Nephron (organoid): ENCODE measurements at regions not wholly inside any gene's neighbourhood (a gene's known extent, or its start where the extent isn't known, plus 50 kb on each side); places are given as distances from the start of the nearest gene placed in this dataset.
A peak's percentile ranks its signal among the peaks of the same experiment; 100 is the strongest.

ENCODE experiments used
- H3K27ac Mint-ChIP-seq, 3 experiments: 2 replicates each; pipeline ENCODE4 v1.8.0; 2020; ENCODE audit warnings: mixed read lengths in 3 of 3, mild to moderate bottlenecking in 2 of 3, moderate library complexity in 1 of 3
- H3K27me3 Mint-ChIP-seq: 2 replicates; pipeline ENCODE4 v1.8.0; 2021; ENCODE audit warnings: low read depth, mild to moderate bottlenecking, moderate library complexity, mixed read lengths
- H3K36me3 Mint-ChIP-seq: 2 replicates; pipeline ENCODE4 v1.8.0; 2020; ENCODE audit warnings: low read depth, mixed read lengths
- H3K4me1 Mint-ChIP-seq: 2 replicates; pipeline ENCODE4 v1.8.0; 2020; ENCODE audit warnings: mixed read lengths
- H3K4me3 Mint-ChIP-seq, 3 experiments: 2 replicates each; pipeline ENCODE4 v1.8.0; 2020; ENCODE audit warnings: mild to moderate bottlenecking in 3 of 3, mixed read lengths in 3 of 3, moderate library complexity in 2 of 3
- H3K9me3 Mint-ChIP-seq: 2 replicates; pipeline ENCODE4 v1.8.0; 2020; ENCODE audit warnings: mixed read lengths
- TF ChIP-seq, protein P1 (sequence below), 3 experiments: fragments of 200-600 bp; sonication (generic); IDR thresholded peaks; one replicate each; pipeline ENCODE4 v1.5.0; 2021; ENCODE audit warnings: antibody characterized with exemption in 3 of 3; ENCODE audit not compliant: unreplicated experiment in 3 of 3

DNA sequence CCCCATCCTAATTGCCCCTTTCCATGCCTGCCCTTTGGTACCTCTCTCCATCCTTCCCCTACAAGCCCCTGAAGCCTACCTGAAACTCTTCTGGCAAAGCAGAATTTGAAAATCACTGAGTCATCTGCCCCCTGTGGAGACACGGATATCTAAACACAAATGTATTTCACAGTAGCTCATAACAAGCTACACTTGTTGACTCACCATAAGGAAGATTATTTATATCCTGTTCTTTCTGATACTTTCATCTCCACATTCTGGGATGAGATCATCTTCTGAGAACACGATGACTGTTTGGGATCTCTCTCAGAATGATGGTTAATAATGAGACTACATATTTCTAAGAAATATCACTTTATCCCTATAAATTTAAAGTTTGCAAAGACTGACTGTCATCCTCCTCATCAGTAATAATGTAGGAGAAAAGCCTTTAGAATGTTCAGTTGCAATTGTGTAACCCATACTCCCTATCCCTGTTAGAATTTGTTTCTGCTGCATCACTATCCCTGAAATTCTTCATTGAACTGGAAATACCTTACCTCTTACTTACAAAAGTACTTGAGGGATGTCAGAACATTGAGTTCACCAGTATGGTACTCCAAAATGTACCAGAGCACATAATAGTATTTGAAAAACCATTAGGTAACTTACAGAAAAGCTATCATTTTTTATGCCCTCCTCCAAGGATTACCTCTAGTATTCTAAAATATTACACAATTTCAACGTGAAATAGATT is 116.1 kb upstream of the IL12A start:
- Mint-ChIP-seq H3K27ac (peak overlapping the region in 2 of 3 experiments; percentile 1 to 6), H3K9me3 (no peaks in the 10 kb centered on the region), H3K27me3 (no peaks in the 10 kb centered on the region), H3K36me3 (peaks cover 27% of the 10 kb centered on the region), H3K4me1 (peaks cover 10% of the 10 kb centered on the region), H3K4me3 (no peak overlapping the region)
- TF ChIP-seq, protein P1, sequence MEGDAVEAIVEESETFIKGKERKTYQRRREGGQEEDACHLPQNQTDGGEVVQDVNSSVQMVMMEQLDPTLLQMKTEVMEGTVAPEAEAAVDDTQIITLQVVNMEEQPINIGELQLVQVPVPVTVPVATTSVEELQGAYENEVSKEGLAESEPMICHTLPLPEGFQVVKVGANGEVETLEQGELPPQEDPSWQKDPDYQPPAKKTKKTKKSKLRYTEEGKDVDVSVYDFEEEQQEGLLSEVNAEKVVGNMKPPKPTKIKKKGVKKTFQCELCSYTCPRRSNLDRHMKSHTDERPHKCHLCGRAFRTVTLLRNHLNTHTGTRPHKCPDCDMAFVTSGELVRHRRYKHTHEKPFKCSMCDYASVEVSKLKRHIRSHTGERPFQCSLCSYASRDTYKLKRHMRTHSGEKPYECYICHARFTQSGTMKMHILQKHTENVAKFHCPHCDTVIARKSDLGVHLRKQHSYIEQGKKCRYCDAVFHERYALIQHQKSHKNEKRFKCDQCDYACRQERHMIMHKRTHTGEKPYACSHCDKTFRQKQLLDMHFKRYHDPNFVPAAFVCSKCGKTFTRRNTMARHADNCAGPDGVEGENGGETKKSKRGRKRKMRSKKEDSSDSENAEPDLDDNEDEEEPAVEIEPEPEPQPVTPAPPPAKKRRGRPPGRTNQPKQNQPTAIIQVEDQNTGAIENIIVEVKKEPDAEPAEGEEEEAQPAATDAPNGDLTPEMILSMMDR (IDR thresholded peaks at IDR 0.05; ENCODE audit: unreplicated experiment in 3 of 3) = no peak

GRCh38 chr3:159875116-159875515 is 113.5 kb upstream of the IL12A start:
- TF ChIP-seq, protein P1 (IDR thresholded peaks at IDR 0.05; ENCODE audit: unreplicated experiment in 3 of 3) = no peak
- Mint-ChIP-seq H3K4me1 (peaks cover 19% of the 10 kb centered on the region), H3K27me3 (no peaks in the 10 kb centered on the region), H3K9me3 (no peaks in the 10 kb centered on the region), H3K4me3 (no peak overlapping the region), H3K27ac (no peak overlapping the region), H3K36me3 (peaks cover 14% of the 10 kb centered on the region)

DNA sequence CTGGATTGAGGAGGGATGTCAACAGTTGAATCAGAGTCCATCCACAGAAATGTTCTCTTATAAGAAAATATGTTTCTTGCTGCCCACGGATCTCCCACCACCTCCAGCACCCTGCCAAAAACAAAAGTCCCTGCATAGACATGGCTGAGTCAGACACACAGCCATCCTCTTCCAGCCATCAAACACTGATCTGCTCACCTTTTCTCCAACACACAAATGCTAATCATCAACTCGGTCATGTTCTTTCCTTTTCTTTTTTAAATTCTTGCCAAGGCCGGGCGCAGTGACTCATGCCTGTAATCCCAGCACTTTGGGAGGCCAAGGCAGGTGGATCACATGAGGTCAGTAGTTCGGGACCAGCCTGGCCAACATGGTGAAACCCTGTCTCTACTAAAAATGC is 110.7 kb upstream of the IL12A start:
- peaks cover 10% of the 10 kb centered on the region for H3K36me3 Mint-ChIP-seq
- H3K9me3 Mint-ChIP-seq = no peaks in the 10 kb centered on the region
- TF ChIP-seq, protein P1 (IDR thresholded peaks at IDR 0.05; ENCODE audit: unreplicated experiment in 3 of 3) = no peak
- H3K4me3 Mint-ChIP-seq = no peak overlapping the region
- H3K27me3 Mint-ChIP-seq = no peaks in the 10 kb centered on the region
- H3K4me1 Mint-ChIP-seq = peaks cover 25% of the 10 kb centered on the region
- H3K27ac Mint-ChIP-seq = peak overlapping the region in 1 of 3 experiments; percentile 30

GRCh38 chr3:159879146-159879545 is 109.5 kb upstream of the IL12A start:
- peaks cover 10% of the 10 kb centered on the region for H3K36me3 Mint-ChIP-seq
- TF ChIP-seq, protein P1 (IDR thresholded peaks at IDR 0.05; ENCODE audit: unreplicated experiment in 3 of 3) = no peak
- H3K27me3 Mint-ChIP-seq = no peaks in the 10 kb centered on the region
- H3K27ac Mint-ChIP-seq = no peak overlapping the region
- H3K9me3 Mint-ChIP-seq = no peaks in the 10 kb centered on the region
- H3K4me3 Mint-ChIP-seq = no peak overlapping the region
- peaks cover 36% of the 10 kb centered on the region for H3K4me1 Mint-ChIP-seq

DNA sequence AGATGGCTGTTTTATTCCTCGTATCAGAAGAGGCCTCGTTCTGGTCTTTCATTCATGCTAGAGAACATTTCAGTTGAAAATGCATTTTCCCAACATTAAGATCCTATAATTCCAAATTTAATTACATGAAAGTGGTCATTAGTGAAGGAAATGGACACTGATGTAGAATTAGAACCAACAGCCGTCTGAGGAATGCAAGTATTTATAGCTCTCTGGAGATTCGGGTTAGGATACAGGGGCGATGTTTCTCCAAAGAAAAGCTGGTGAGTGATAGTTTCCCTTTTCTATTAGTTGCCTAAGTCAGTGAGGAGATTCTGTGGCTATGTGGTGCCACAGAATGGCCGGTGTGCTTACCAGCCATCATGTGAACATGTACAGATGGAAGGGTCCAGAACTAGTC is 109.0 kb upstream of the IL12A start:
- Mint-ChIP-seq H3K4me3 (no peak overlapping the region), H3K27me3 (peaks cover under 1% of the 10 kb centered on the region), H3K4me1 (peaks cover 34% of the 10 kb centered on the region), H3K9me3 (no peaks in the 10 kb centered on the region), H3K27ac (no peak overlapping the region), H3K36me3 (peaks cover 10% of the 10 kb centered on the region)
- TF ChIP-seq, protein P1 (IDR thresholded peaks at IDR 0.05; ENCODE audit: unreplicated experiment in 3 of 3) = no peak

DNA sequence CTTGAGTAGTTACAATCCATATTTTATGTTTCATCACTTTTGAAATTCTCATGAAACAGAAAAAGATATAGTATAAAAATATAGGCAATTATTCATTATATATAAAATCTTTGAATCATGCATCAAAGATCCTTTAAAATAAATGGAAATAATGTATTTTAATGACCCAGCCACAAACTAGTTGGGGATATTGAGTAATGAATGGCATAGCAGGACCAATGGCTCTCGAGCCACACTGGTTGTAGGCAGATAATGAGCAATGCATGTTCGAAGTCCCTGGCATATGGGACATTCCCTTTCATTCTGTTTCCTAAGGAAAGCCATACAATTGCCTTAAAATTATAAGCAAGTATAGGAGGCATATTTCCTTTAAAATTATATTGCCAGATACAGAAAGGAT is 107.4 kb upstream of the IL12A start:
- H3K4me1 Mint-ChIP-seq = peaks cover 35% of the 10 kb centered on the region
- TF ChIP-seq, protein P1 (IDR thresholded peaks at IDR 0.05; ENCODE audit: unreplicated experiment in 3 of 3) = no peak
- H3K9me3 Mint-ChIP-seq = no peaks in the 10 kb centered on the region
- H3K36me3 Mint-ChIP-seq = peaks cover 10% of the 10 kb centered on the region
- H3K27me3 Mint-ChIP-seq = peaks cover 4% of the 10 kb centered on the region
- no peak overlapping the region for H3K4me3 Mint-ChIP-seq
- no peak overlapping the region for H3K27ac Mint-ChIP-seq
